ENCODE measurements at regions not wholly inside any gene's neighbourhood (a gene's known extent, or its start where the extent isn't known, plus 50 kb on each side); places are given as distances from the start of the nearest gene placed in this dataset.
A peak's percentile ranks its signal among the peaks of the same experiment; 100 is the strongest.
"Not testable (repeated sequence)": the region's sequence is repeated elsewhere in the genome, so short reads cannot be mapped to it uniquely, and the experiment has no call there.

DNA sequence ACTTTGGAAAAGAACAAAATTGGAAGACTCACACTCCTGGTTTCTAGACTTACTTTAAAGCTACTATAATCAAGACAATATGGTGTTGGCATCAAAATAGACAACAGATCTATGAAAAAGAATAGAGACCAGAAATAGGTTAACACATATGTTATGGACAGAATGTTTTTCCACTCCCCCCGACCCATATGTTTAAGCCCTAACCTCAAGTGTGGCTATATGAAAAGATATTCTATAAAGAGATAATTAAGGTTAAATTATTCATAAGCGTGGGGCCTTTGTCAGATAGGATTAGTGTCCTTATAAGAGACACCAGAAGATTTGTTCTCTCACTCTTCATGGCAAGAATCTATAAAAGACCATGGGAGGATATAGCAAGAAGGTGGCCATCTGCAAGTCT is 440.0 kb downstream of the AASDHPPT start:
- no peak for DNase-seq

DNA sequence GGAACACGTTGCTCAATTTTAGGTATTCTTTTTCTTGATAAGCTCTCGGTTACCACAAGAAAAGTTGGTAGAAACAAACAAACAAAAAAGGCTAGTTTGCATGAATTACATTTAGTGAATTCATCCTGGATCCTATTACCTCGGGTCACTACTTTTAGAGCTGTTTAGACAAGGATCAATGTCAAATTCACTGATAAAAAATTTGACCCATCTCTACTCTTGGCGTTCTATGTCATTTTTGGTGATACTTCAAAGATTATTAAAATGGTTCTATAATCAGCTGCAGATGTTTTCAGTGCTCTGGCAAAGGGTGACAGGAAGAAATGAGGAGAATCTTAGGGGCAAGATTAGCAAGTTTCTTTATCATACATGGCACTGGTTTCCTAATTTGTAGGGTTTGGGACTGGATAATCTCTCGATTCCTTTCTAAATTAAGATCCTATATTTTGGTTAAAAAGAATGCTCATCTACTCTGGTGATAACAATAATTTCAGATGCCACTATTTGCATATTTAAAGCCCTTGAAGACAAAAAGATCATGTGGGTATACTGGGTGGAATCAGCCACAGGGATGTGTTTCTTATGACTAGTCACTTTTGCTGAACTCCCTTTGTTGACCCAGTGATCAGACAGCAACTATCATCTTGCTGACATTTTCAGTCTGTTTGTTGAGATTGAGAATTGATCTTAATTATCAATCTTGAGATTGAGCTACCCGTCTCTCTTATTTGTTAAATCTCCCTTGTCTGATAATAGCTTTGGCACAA is 442.9 kb downstream of the AASDHPPT start:
- DNase-seq: no peak

GRCh38 chr11:106520920-106521319 is 443.5 kb downstream of the AASDHPPT start:
- DNase-seq: no peak

DNA sequence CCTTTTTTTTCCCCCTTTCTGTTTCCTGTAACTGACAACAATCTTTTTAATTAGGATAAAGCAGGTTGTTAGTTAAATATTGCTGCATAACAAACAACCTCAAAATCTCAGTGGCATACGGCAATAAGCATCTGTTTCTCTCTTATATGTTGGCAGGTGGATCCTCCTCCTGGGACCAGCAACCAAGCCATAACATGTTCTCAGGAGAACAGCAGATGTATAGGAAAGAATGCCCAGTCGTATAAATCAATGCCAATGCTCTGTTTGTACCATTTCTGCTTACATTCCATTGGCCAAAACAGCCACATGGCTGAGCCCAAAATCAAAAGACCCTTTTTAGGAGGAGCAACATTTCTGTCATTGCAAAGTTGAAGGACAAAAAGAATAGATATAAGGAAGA is 445.7 kb downstream of the AASDHPPT start:
- peak; percentile 49 to 86 for DNase-seq

- DNase-seq: no peak
Measured at GRCh38 chr11:106523921-106524320, 446.5 kb downstream of the AASDHPPT start.

GRCh38 chr11:106524436-106524835 is 447.0 kb downstream of the AASDHPPT start:
- peak in 1 of 2 experiments; percentile 52 for DNase-seq

GRCh38 chr11:106531648-106532047 is 454.2 kb downstream of the AASDHPPT start:
- DNase-seq: not testable (repeated sequence)

GRCh38 chr11:106533046-106533445 is 455.6 kb downstream of the AASDHPPT start:
- DNase-seq: no peak

GRCh38 chr11:106540001-106540400 is 462.5 kb downstream of the AASDHPPT start:
- no peak for DNase-seq

- DNase-seq: no peak
Measured at GRCh38 chr11:106548406-106548805, 469.9 kb downstream of the GUCY1A2 start.

DNA sequence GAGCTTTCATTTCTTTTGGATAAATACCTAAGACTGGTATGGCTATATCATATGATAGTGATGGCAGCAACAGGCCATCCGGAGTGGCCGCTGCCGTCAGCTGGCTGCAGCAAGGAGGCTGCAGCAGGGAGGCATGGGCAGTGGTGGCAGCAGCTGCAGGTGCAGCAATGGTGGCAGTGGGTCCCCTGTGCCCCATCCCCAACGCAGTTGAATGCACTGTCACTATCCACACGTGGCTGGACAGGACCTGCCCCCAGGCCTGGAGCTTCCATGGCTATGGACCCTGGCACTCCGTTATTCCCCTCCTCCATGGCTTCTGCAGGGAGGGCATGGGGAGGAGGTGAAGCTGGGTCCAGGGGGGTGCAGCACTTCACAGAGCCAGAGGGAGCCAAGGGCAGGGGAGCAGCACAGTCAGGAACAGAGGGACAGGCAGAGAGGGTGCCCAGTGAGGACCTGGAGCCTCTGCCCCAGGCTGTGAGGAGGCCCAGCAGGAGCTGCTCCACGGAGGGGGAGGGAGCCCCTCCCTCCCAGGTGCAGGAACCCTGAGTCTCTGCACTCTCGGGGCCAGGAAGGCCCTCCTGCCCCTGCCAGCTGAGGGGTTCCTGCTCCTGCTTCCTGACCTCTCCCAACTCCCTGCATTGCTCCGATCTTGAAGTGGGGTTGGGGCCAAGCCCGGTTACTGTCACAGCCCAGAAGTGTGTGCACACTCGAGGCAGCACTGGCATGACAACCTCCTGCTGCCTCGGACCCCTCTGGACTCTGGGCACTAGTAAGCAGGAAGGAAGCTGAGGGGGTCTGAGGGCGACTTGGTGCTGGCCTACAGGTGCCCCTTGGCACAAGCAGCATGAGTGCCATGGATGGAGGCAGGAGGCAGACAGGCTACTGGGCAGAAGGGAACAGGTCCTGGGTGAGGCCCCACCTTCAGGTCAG is 466.3 kb downstream of the GUCY1A2 start:
- no peak for DNase-seq

DNA sequence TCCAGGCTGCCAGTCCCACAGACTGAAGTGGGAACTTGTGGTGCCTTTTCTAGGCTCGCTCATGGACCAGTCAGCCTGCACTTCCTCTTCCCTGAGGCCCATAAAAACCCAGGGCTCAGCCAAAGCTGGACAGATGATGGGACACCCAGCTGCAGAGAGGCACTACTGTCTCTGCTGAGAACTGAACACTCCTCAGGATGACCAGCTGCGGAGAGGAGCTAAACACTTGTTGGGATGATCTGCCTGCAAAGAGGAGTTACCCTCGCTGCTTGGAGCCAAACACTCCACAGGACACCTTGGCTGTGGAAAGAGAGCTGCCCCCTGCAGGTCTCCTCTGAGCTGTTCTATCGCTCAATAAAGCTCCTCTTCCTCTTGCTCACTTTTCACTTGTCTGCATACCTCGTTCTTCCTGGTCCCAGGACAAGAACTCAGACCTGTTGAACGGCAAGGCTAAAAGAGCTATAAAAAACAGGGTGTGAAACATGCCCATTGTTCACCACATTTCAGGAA is 465.5 kb downstream of the GUCY1A2 start:
- no peak for DNase-seq

GRCh38 chr11:106553304-106553703 is 465.0 kb downstream of the GUCY1A2 start:
- DNase-seq: no peak

- not testable (repeated sequence) for DNase-seq
Measured at GRCh38 chr11:106555566-106556250, 462.6 kb downstream of the GUCY1A2 start.

DNA sequence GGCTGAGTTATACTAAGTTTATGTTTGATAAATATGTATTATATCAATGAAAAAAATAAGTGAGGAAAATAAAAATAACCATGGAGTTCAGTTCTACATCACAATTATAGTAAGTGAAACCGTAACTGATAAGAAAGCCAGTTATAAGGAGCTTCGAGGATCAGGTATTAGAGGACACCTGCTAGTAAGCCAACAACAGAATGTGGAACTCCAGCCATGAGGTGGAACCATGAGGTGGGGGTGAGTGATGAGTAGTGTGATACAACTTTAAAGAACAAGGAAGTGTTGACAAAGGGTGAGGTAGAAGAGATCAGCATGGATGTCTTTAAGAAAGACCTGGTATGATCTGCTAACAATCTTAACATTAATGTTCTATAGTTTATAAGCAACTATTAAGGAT is 452.9 kb downstream of the GUCY1A2 start:
- no peak for DNase-seq

DNA sequence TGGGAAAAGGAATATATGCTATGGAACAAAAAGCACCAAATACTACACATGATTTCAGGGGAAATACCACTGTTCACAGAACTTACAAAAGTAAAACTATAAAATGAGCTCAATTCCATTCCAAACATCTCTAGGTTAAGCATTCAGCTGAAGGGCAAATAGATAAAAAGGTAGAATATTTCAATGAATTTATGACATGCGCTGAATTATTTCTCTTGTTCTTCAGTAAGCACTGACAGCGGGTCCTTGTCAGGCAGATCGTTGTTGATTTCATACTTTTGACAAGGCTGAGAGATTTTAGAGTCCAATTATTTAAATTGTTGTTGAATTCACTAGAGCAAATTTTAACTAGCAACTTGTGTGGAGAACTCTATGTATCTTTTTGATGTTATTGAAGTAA is 449.6 kb downstream of the GUCY1A2 start:
- DNase-seq: no peak

DNA sequence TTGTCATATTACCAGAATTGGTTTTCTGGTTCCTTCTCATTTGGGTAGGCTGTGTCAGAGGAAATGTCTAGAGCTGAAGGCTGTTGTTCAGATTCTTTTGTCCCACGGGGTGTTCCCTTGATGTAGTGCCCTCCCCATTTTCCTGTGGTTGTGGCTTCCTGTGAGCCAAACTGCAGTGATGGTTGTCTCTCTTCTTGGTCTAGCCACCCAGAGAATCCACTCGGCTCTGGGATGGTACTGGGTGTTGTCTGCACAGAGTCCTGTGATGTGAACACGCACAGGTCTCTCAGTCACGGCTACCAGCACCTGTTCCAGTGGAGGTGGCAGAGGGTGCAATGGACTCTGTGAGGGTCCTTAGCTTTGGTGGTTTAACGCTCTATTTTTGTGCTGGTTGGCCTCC is 440.9 kb downstream of the GUCY1A2 start:
- not testable (repeated sequence) for DNase-seq

GRCh38 chr11:106581399-106581798 is 436.9 kb downstream of the GUCY1A2 start:
- no peak for DNase-seq

- DNase-seq: peak; percentile 12 to 71
Measured at GRCh38 chr11:106585061-106585460, 433.2 kb downstream of the GUCY1A2 start.

GRCh38 chr11:106594751-106595351 is 423.4 kb downstream of the GUCY1A2 start:
- DNase-seq: no peak

DNA sequence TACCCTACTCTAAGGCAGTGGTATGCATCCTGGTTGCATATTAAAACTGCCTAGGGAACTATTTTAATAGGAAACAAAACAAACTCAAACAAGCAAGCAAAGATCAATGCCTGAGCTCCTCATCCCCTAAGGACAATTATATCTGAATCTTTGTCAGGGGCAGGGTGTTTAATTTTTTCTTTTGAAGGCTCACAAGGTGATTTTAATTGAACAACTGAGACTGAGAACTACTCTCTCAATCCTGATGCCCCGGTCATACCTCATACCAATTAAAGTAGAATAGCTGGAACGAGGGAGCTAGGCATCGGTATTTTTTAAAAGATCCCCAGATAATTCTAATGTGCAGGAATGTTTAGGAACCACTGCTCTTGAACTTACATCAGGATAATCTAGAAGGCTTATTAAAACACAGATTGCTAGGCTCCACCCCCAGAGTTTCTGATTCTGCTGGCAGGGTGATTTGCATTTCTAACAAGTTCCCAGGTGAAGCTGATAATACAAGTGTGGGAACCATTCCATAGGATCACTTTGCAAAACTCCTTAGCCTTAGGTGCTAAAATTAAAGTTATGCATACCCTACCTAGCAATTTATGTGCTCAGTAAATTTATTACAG is 416.5 kb downstream of the GUCY1A2 start:
- no peak for DNase-seq

GRCh38 chr11:106608677-106609076 is 409.6 kb downstream of the GUCY1A2 start:
- no peak for DNase-seq

Data from NCI-H446 (cell line).